Ectodermal cell (in vitro differentiated cells): ENCODE measurements at regions not wholly inside any gene's neighbourhood (a gene's known extent, or its start where the extent isn't known, plus 50 kb on each side); places are given as distances from the start of the nearest gene placed in this dataset.

Experiments used
- H3K27ac ChIP-seq: 2 replicates; pipeline ENCODE4 v1.7.0; 2013; ENCODE audit warnings: mild to moderate bottlenecking, low read depth, low read length; ENCODE audit not compliant: insufficient read depth, poor library complexity, severe bottlenecking
- H3K27me3 ChIP-seq: 2 replicates; pipeline ENCODE4 v1.7.0; 2013; ENCODE audit warnings: mild to moderate bottlenecking, low read length; ENCODE audit not compliant: insufficient read depth, control insufficient read depth, poor library complexity, severe bottlenecking
- H3K36me3 ChIP-seq: one replicate; pipeline ENCODE4 v1.7.0; 2013; ENCODE audit warnings: low read length; ENCODE audit not compliant: control insufficient read depth, insufficient read depth
- H3K4me1 ChIP-seq: one replicate; pipeline ENCODE4 v1.7.0; 2013; ENCODE audit warnings: low read length; ENCODE audit not compliant: control insufficient read depth, insufficient read depth
- H3K4me3 ChIP-seq: 2 replicates; pipeline ENCODE4 v1.7.0; 2013; ENCODE audit warnings: low read depth, low read length, control low read depth; ENCODE audit not compliant: insufficient read depth
- H3K9me3 ChIP-seq: 2 replicates; pipeline ENCODE4 v1.7.0; 2013; ENCODE audit warnings: mild to moderate bottlenecking, low read length, moderate library complexity; ENCODE audit not compliant: control insufficient read depth
- WGBS, 2 experiments: methylation state at CpG; one replicate each; pipeline ENCODE4 v1.1.7; 2013; ENCODE audit warnings: missing lambda C conversion rate in 2 of 2; 5-methylcytosine and 5-hydroxymethylcytosine counted together

DNA sequence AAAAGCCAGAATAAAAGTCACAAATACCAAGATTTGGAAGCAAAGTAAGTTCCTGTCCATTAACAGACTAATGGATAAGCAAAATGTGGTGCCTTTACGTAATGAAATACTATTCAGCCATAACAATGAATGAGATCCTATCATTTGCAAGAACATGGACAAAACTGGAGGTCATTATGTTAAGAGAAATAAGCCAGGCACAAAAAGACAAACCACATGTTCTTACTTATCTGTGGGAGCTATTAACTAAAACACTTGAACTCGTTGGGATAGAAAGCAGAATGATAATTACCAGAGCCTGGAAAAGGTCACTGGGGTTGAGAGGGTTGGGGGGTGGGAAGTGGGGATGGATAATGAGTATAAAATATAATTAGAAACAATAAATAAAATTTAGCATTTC lies 1015.9 kb downstream of the OTOL1 start:
- Histone ChIP-seq H3K4me3 (no peak overlapping the region), H3K4me1 (no peaks in the 10 kb centered on the region), H3K36me3 (no peaks in the 10 kb centered on the region), H3K9me3 (no peaks in the 10 kb centered on the region), H3K27ac (no peak overlapping the region), H3K27me3 (no peaks in the 10 kb centered on the region)
- 82 to 90% methylated on average over 2 of the region's 2 CpGs for WGBS, 2 experiments

DNA sequence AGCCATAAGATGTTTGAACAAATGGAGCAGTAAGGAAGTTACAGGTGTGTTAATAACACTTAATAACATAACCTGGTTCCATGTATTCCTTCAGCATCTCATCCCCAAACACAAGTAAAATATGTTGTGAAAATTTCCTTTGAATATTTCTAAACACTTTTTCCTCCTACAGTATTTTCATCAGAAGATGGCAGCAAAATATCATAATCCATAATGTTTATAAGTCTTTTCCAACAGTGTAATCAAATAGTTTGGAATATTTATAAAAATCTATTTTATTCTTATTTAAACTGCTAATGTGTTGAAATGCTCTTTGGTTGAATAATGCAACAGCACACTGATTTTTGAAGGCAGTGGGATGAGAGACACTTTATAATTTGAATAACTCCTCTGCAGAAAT lies 1020.5 kb downstream of the OTOL1 start:
- Histone ChIP-seq H3K4me1 (no peaks in the 10 kb centered on the region), H3K27me3 (no peaks in the 10 kb centered on the region), H3K36me3 (no peaks in the 10 kb centered on the region), H3K9me3 (no peaks in the 10 kb centered on the region), H3K27ac (no peak overlapping the region), H3K4me3 (no peak overlapping the region)

DNA sequence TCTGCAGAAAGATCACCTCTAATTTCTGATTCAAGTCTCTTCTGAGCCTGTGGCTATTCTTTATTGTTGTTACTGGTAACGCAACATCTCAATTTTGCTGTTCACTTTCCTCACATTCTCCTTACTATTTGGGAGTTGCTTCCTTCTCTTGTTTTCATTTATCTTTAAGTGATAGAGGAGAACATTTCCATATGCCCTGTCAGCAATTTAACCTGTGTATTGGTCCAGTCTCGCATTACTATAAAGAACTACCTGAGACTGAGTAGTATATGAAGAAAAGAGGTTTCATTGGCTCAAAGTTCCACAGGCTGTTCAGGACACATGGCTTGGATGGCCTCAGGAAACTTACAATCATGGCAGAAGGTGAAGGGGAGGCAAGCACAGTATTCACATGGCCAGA lies 1025.1 kb downstream of the OTOL1 start:
- Histone ChIP-seq H3K4me1 (no peaks in the 10 kb centered on the region), H3K27me3 (no peaks in the 10 kb centered on the region), H3K36me3 (no peaks in the 10 kb centered on the region), H3K27ac (no peak overlapping the region), H3K4me3 (no peak overlapping the region), H3K9me3 (no peaks in the 10 kb centered on the region)
- WGBS, 2 experiments = 100% methylated on average over 1 to 2 of the region's 2 CpGs

DNA sequence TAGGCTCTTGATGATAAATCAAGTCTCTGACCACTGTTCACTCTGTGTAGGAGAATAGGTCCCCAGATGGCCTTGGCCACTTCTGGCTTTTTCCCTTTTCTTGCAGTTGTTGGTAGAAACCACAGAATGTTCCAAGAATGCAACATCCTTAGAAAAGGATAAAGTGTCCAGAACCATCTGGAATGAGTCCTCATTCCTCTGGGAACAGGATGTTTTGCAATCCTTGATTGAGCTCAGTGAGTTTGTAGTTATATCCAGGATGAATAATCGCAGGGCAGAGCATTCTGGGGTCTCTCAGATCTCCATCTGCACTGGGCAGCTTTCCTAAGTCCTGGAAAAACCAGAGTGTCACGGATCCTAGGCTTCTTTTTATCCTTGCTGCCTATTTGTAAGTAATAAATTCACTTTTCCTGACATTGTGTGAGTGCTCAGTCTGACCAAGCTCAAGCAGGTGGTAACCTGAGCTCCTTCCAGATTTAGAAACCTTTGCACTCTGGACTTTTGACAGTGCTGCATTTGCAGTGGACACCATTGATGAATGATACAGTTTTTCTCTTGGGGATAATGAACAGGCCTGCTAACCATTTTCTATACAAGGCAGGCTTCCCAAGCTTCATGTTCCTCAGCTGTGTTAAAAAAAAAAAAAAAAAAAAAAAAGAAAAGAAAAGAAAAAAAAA lies 1028.6 kb downstream of the OTOL1 start:
- Histone ChIP-seq H3K9me3 (no peaks in the 10 kb centered on the region), H3K4me1 (no peaks in the 10 kb centered on the region), H3K27me3 (no peaks in the 10 kb centered on the region), H3K4me3 (no peak overlapping the region), H3K27ac (no peak overlapping the region), H3K36me3 (no peaks in the 10 kb centered on the region)
- 92 to 97% methylated on average over 2 of the region's 2 CpGs for WGBS, 2 experiments

DNA sequence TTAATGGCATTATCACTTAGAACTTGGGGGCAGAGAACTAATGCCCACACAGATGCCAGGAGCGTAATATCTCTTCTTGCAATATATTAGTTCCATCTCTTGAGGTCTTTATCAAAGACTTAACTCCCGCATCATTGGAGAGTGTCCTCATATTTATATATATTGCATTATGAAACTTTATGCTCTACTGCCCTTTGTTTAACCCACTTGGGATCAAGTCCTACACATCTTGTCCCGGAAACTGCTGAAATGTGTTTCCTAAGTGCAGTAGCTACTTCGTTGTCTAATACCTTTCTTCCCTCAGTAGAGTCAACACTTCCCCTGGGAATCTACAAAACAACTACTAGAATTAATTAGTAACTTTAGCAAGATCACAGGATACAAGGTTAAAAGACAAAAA lies 1029.2 kb downstream of the OTOL1 start:
- Histone ChIP-seq H3K36me3 (no peaks in the 10 kb centered on the region), H3K9me3 (no peaks in the 10 kb centered on the region), H3K4me1 (no peaks in the 10 kb centered on the region), H3K4me3 (no peak overlapping the region), H3K27me3 (no peaks in the 10 kb centered on the region), H3K27ac (no peak overlapping the region)
- WGBS, 2 experiments = 74 to 80% methylated on average over 3 of the region's 4 CpGs

DNA sequence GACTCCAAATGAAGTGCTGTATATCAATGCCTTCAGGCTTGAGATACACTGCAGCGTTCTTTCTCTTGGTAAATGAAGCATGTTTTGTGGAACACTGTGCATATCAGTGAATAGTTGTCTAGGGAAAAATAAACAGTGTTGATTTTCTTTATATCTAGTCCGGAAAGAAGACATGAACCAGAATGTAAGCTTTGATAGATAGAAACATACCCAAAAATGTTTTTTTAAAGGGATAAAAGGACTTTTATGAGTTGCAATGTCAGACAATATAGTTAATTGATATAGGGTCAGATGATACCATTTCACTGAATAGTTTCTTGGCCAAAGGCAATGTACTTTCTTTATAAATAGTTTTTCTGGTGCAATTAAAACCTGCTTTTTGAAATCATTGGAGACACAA lies 1037.8 kb downstream of the OTOL1 start:
- Histone ChIP-seq H3K27me3 (no peaks in the 10 kb centered on the region), H3K4me3 (no peak overlapping the region), H3K27ac (no peak overlapping the region), H3K9me3 (no peaks in the 10 kb centered on the region), H3K4me1 (no peaks in the 10 kb centered on the region), H3K36me3 (no peaks in the 10 kb centered on the region)
- WGBS, 2 experiments = 98 to 99% methylated on average over 2 of the region's 2 CpGs

DNA sequence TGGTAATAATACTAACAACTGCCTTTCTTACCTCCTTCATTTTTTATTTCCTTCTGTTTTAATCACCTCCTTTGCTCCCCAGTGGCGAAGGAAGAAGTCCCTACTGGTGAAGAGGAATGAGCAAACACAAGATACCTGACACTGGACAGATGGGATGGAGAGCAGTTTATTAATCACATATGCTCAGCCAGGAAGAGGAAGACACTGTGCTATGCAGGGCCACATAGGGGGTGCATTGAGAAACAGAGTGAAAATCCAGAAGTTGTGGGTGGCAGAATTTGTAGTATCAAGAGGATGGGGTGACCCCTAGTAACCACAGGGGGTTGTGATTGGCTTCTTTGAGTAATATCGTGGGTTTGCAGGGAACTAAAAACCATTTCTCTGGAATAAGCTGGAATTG lies 1041.9 kb downstream of the OTOL1 start:
- Histone ChIP-seq H3K4me1 (no peaks in the 10 kb centered on the region), H3K4me3 (no peak overlapping the region), H3K36me3 (no peaks in the 10 kb centered on the region), H3K27ac (no peak overlapping the region), H3K9me3 (no peaks in the 10 kb centered on the region), H3K27me3 (no peaks in the 10 kb centered on the region)
- 62 to 74% methylated on average over 2 of the region's 2 CpGs for WGBS, 2 experiments

DNA sequence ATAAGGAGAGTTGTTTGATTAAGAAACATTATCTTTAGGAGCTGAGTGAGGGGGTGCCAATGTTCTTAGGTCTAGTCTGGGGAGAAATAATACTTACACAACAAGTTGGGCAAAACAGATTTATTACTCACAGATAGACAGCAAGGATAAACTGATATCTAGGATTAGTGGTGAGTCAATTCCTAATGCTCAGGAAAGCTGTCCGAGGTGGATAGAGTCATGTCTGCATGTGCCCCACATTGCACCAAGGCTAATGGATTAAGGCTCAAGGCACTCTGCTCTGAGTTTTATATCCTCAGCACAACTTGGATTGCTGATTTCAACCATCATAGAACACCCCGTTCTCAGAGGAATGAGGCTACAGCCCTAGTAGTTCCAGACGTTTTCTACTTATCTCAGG lies 1042.3 kb downstream of the OTOL1 start:
- no peaks in the 10 kb centered on the region for H3K9me3 ChIP-seq
- H3K4me1 ChIP-seq = no peaks in the 10 kb centered on the region
- H3K27ac ChIP-seq = no peak overlapping the region
- no peaks in the 10 kb centered on the region for H3K36me3 ChIP-seq
- H3K4me3 ChIP-seq = no peak overlapping the region
- H3K27me3 ChIP-seq = no peaks in the 10 kb centered on the region
- 89 to 94% methylated on average over 3 of the region's 3 CpGs for WGBS, 2 experiments

DNA sequence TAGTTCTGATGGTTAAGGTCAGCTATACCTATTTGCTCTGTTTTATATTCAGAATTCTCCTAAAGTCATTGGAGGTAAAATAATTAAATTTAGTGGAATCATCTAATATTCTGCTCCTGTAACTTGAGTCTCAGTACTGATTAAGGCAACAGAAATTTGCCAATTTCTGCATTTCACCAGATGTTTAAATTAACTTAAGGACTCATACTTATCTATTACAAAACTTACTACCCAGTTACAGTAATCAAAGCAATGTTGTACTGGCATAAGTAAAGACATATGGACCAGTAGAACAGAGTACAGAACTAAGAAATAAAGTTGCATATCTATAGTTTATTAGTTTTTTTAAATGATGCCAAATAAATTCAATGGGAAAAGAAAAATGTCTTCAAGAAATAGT lies 1043.8 kb downstream of the OTOL1 start:
- H3K27ac ChIP-seq = no peak overlapping the region
- no peaks in the 10 kb centered on the region for H3K9me3 ChIP-seq
- H3K36me3 ChIP-seq = no peaks in the 10 kb centered on the region
- no peaks in the 10 kb centered on the region for H3K4me1 ChIP-seq
- no peaks in the 10 kb centered on the region for H3K27me3 ChIP-seq
- no peak overlapping the region for H3K4me3 ChIP-seq

DNA sequence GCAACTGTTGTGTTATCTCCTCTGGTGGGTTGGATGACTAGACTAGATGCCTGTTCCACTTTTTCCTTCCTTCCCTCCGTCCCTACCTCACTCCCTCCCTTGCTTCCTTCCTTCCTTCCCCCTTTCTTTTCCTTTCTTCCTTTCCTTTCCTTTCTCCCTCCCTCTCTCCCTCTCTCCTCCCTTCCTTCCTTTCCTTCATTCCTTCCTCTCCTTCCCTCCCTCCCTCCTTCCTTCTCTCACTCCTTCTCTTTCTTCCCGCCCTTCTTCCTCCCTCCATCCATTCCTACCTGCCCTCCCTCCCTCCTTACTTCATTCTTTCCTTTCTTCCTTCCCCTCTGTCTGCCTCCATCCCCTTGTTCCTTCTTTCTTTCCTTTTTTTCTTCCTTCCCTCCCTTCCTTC lies 1045.3 kb downstream of the OTOL1 start:
- no peaks in the 10 kb centered on the region for H3K36me3 ChIP-seq
- H3K4me1 ChIP-seq = no peaks in the 10 kb centered on the region
- WGBS, 2 experiments = 83 to 86% methylated on average over 2 of the region's 2 CpGs
- H3K4me3 ChIP-seq = no peak overlapping the region
- no peaks in the 10 kb centered on the region for H3K9me3 ChIP-seq
- H3K27ac ChIP-seq = no peak overlapping the region
- no peaks in the 10 kb centered on the region for H3K27me3 ChIP-seq

DNA sequence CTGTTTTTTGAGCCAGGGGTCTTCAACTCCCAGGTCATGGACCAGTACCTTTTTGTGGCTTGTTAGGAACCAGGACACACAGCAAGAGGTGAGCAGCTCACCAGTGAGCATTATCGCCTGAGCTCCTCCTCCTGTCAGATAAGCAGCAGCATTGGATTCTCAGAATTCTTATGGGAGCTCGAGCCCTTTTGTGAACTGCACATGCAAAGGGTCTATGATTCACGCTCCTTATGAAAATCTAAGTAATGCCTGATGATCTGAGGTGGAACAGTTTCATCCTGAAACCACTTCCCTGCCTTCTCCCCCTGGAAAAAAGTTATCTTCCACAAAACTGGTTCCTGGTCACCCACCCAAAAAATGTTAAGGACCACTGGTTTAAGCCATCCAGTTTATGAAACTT lies 1047.6 kb downstream of the OTOL1 start:
- WGBS, 2 experiments = 86 to 89% methylated on average over 3 of the region's 3 CpGs

More for the DNA sequence above, 1047.6 kb downstream of the OTOL1 start:
- H3K4me1 ChIP-seq = no peaks in the 10 kb centered on the region
- H3K4me3 ChIP-seq = no peak overlapping the region
- no peaks in the 10 kb centered on the region for H3K36me3 ChIP-seq
- no peaks in the 10 kb centered on the region for H3K27me3 ChIP-seq
- H3K27ac ChIP-seq = no peak overlapping the region
- no peaks in the 10 kb centered on the region for H3K9me3 ChIP-seq
